Skeletal muscle tissue (tissue), 3 donors: ENCODE measurements at regions not wholly inside any gene's neighbourhood (a gene's known extent, or its start where the extent isn't known, plus 50 kb on each side); places are given as distances from the start of the nearest gene placed in this dataset.

Experiments
- H3K27ac ChIP-seq: one replicate; pipeline ENCODE4 v1.7.0; 2013; ENCODE audit warnings: mild to moderate bottlenecking, low read depth, low read length, inconsistent platforms
- H3K27me3 ChIP-seq, 3 donors: one replicate each; pipeline ENCODE4 v1.7.0; 2013; ENCODE audit warnings: low read length in 3 of 3; ENCODE audit not compliant: control insufficient read depth in 3 of 3, insufficient read depth in 3 of 3
- H3K36me3 ChIP-seq, 3 donors: one replicate each; pipeline ENCODE4 v1.7.0; 2013; ENCODE audit warnings: low read length in 3 of 3; ENCODE audit not compliant: control insufficient read depth in 3 of 3, insufficient read depth in 3 of 3
- H3K4me1 ChIP-seq, 3 donors: one replicate each; pipeline ENCODE4 v1.7.0; 2013; ENCODE audit warnings: low read length in 3 of 3, mild to moderate bottlenecking in 3 of 3; ENCODE audit not compliant: control insufficient read depth in 3 of 3, insufficient read depth in 3 of 3
- H3K4me3 ChIP-seq, 3 donors: one replicate each; pipeline ENCODE4 v1.7.0; 2013; ENCODE audit warnings: low read length in 3 of 3
- H3K9ac ChIP-seq, 3 donors: one replicate each; pipeline ENCODE4 v1.7.0; 2013; ENCODE audit warnings: low read length in 3 of 3, mild to moderate bottlenecking in 3 of 3, moderate library complexity in 2 of 3, low read depth in 1 of 3
- H3K9me3 ChIP-seq, 3 donors: one replicate each; pipeline ENCODE4 v1.7.0; 2013; ENCODE audit warnings: low read length in 3 of 3; ENCODE audit not compliant: control insufficient read depth in 3 of 3
- donor health status: Osteomylitis.

DNA sequence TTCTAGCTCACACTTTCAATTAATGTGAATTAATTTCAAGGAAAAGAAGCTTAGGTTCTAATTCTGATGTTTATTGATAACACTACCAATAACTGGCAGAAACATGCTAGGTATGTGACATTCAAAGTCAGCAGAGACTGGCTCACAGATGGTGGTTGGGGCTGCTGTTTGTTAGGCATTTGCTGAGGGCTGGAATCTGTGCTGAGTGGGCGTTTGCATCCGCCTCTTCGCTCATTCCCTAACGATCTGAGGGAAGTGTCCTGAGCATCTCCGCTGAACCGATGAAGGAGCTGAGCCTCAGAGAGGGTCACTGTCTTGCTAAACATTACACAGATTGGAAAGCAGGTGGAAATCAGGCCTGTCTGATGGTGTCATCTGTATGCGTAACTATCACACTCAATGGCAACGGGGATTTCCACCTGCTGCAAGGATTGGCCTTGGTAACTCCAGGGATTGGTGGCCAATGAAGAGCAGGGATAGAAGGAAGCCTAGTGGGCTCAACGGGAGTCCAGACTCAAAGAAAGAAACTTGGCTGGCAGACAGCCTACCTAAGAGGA is 338.9 kb downstream of the TEX29 start:
- no peaks in the 10 kb centered on the region for H3K4me1 ChIP-seq
- H3K9ac ChIP-seq, result no peak overlapping the region
- H3K4me3 ChIP-seq, result no peak overlapping the region
- peaks cover 2 to 19% (median 3%) of the 10 kb centered on the region in 3 donors for H3K27me3 ChIP-seq
- no peaks in the 10 kb centered on the region for H3K9me3 ChIP-seq
- no peaks in the 10 kb centered on the region for H3K36me3 ChIP-seq
- no peak overlapping the region for H3K27ac ChIP-seq

- H3K36me3 ChIP-seq, result no peaks in the 10 kb centered on the region
- H3K9me3 ChIP-seq, result no peaks in the 10 kb centered on the region
- H3K27me3 ChIP-seq, result peaks cover 2 to 20% (median 3%) of the 10 kb centered on the region in 3 donors
- H3K4me1 ChIP-seq, result no peaks in the 10 kb centered on the region
- H3K27ac ChIP-seq, result no peak overlapping the region
- no peak overlapping the region for H3K4me3 ChIP-seq
- no peak overlapping the region for H3K9ac ChIP-seq
Measured at GRCh38 chr13:111659842-111660241, 339.4 kb downstream of the TEX29 start.

DNA sequence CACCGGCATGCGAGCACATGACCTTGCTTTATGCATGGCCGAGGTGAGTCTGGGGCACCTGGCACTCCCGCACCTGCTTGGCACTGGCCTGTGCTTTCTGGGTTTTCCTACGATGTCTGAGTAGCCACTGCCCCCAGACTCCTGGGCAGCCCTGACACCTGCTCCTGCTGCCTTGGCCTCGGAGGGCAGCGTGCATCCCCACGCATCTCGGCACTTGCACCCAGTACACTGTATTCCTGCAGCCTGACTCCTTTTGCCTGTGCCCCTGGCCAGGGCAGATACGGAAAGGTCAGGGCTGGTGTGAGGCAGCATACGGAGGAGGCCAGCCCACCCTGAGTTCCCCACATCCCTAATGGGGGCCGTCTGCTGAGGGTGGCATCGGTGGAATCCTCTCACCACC is 340.6 kb downstream of the TEX29 start:
- H3K27me3 ChIP-seq, result peaks cover 2 to 22% (median 3%) of the 10 kb centered on the region in 3 donors
- no peak overlapping the region for H3K9ac ChIP-seq
- no peaks in the 10 kb centered on the region for H3K4me1 ChIP-seq
- H3K4me3 ChIP-seq, result no peak overlapping the region
- H3K9me3 ChIP-seq, result no peaks in the 10 kb centered on the region
- no peak overlapping the region for H3K27ac ChIP-seq
- H3K36me3 ChIP-seq, result no peaks in the 10 kb centered on the region

GRCh38 chr13:111661776-111662175 is 341.3 kb downstream of the TEX29 start:
- Histone ChIP-seq H3K4me3 (no peak overlapping the region), H3K9ac (no peak overlapping the region), H3K4me1 (no peaks in the 10 kb centered on the region), H3K9me3 (peaks cover 0 to 2% (median 0%) of the 10 kb centered on the region in 3 donors), H3K27ac (no peak overlapping the region), H3K27me3 (peaks cover 2 to 22% (median 6%) of the 10 kb centered on the region in 3 donors), H3K36me3 (no peaks in the 10 kb centered on the region)

- peaks cover 0 to 2% (median 0%) of the 10 kb centered on the region in 3 donors for H3K9me3 ChIP-seq
- H3K4me3 ChIP-seq, result no peak overlapping the region
- no peaks in the 10 kb centered on the region for H3K36me3 ChIP-seq
- H3K4me1 ChIP-seq, result no peaks in the 10 kb centered on the region
- no peak overlapping the region for H3K9ac ChIP-seq
- peaks cover 2 to 22% (median 6%) of the 10 kb centered on the region in 3 donors for H3K27me3 ChIP-seq
- H3K27ac ChIP-seq, result no peak overlapping the region
Measured at GRCh38 chr13:111662451-111662850, 342.0 kb downstream of the TEX29 start.

- Histone ChIP-seq H3K27me3 (peaks cover 2 to 22% (median 6%) of the 10 kb centered on the region in 3 donors), H3K9me3 (peaks cover 0 to 2% (median 0%) of the 10 kb centered on the region in 3 donors), H3K9ac (no peak overlapping the region), H3K36me3 (no peaks in the 10 kb centered on the region), H3K4me3 (no peak overlapping the region), H3K4me1 (no peaks in the 10 kb centered on the region), H3K27ac (no peak overlapping the region)
Measured at GRCh38 chr13:111662895-111663294, 342.5 kb downstream of the TEX29 start.

GRCh38 chr13:111663505-111663904 is 343.1 kb downstream of the TEX29 start:
- Histone ChIP-seq H3K4me3 (no peak overlapping the region), H3K27ac (no peak overlapping the region), H3K27me3 (peaks cover 2 to 22% (median 6%) of the 10 kb centered on the region in 3 donors)

GRCh38 chr13:111663953-111664421 is 343.5 kb downstream of the TEX29 start:
- H3K4me1 ChIP-seq, result no peaks in the 10 kb centered on the region
- H3K9me3 ChIP-seq, result peaks cover 0 to 3% (median 2%) of the 10 kb centered on the region in 3 donors
- H3K36me3 ChIP-seq, result no peaks in the 10 kb centered on the region
- no peak overlapping the region for H3K27ac ChIP-seq
- H3K9ac ChIP-seq, result no peak overlapping the region
- H3K4me3 ChIP-seq, result no peak overlapping the region
- peaks cover 2 to 22% (median 6%) of the 10 kb centered on the region in 3 donors for H3K27me3 ChIP-seq

More at GRCh38 chr13:111663505-111663904, 343.1 kb downstream of the TEX29 start:
- Histone ChIP-seq H3K4me1 (no peaks in the 10 kb centered on the region), H3K36me3 (no peaks in the 10 kb centered on the region), H3K9ac (no peak overlapping the region), H3K9me3 (peaks cover 0 to 3% (median 2%) of the 10 kb centered on the region in 3 donors)

DNA sequence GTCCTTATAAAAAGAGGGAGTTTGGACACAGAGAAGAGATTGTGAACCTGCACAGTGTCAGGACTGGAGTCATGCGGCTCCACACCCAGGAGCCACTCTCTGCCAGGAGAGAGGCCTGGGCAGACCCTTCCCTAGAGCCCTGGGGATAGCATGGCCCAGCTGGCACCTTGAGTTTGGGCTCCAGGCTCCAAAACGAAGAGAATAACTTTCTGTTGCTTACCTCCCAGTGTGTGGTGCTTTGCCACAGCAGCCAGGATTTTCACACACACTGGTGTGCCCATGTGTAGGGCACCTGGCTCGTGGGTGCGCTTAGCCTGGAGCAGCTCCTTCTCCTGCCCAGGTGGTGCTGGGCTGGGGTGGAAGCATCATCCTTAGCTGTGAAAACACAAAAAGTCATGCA is 344.3 kb downstream of the TEX29 start:
- Histone ChIP-seq H3K4me1 (no peaks in the 10 kb centered on the region), H3K27me3 (peaks cover 2 to 17% (median 6%) of the 10 kb centered on the region in 3 donors), H3K27ac (no peak overlapping the region), H3K4me3 (no peak overlapping the region), H3K36me3 (no peaks in the 10 kb centered on the region), H3K9ac (no peak overlapping the region), H3K9me3 (peaks cover 0 to 3% (median 2%) of the 10 kb centered on the region in 3 donors)

DNA sequence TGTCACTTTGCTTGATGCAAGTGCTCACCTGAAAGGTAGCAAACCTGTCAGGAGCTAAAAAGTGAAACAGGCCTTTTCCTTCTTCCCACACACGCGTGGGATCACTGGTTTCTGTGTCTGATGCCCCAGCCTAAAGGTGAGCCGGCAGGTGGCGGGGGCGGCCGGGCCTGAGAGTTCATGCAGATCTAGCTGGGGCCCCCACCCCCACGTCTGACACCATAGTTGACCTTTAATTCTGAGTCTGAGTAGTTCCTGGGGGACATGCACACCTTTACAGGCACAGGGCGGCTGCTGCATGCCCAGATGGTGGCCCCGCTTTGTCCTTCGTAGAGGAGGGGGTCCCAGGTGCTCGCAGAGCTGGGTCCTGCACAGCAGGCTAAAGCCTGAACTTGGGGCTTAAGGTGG is 345.3 kb downstream of the TEX29 start:
- Histone ChIP-seq H3K27me3 (peaks cover 2 to 15% (median 6%) of the 10 kb centered on the region in 3 donors), H3K4me1 (no peaks in the 10 kb centered on the region), H3K9ac (no peak overlapping the region), H3K27ac (no peak overlapping the region), H3K4me3 (no peak overlapping the region), H3K36me3 (no peaks in the 10 kb centered on the region), H3K9me3 (peaks cover 0 to 3% (median 2%) of the 10 kb centered on the region in 3 donors)
